Keratinocyte (primary cell): ENCODE measurements at regions not wholly inside any gene's neighbourhood (a gene's known extent, or its start where the extent isn't known, plus 50 kb on each side); places are given as distances from the start of the nearest gene placed in this dataset.

ENCODE experiments used
- DNase-seq: peaks from one replicate; pipeline ENCODE4 v3.0.0-alpha.2; 2011; ENCODE audit warnings: low read depth, missing footprints, low spot score
- FAIRE-seq: peaks from 2 replicates; lab custom pipeline; 2011; peaks lifted over from hg19 to GRCh38; lab: Jason Lieb, UNC
- H2AFZ ChIP-seq: 2 replicates; pipeline ENCODE4 v1.6.0; 2012; ENCODE audit warnings: low read length, control low read depth, inconsistent platforms; ENCODE audit not compliant: control insufficient read depth
- H3K27ac ChIP-seq: 2 replicates; pipeline ENCODE4 v1.5.1; 2011; ENCODE audit warnings: low read length; ENCODE audit not compliant: control insufficient read depth, insufficient read depth
- H3K27me3 ChIP-seq: 3 replicates; pipeline ENCODE4 v1.6.0; 2011; ENCODE audit warnings: low read length; ENCODE audit not compliant: control insufficient read depth, insufficient read depth; ENCODE audit errors: extremely low read depth
- H3K36me3 ChIP-seq, 2 experiments: 2 replicates in 1 of 2; 3 replicates in 1 of 2; pipeline ENCODE4 v1.5.1; 2011; ENCODE audit warnings: low read length in 2 of 2, mild to moderate bottlenecking in 1 of 2; ENCODE audit not compliant: control insufficient read depth in 2 of 2, insufficient read depth in 2 of 2; ENCODE audit errors: extremely low read depth in 1 of 2
- H3K4me1 ChIP-seq: 3 replicates; pipeline ENCODE4 v1.5.1; 2011; ENCODE audit warnings: low read length; ENCODE audit not compliant: control insufficient read depth, insufficient read depth; ENCODE audit errors: extremely low read depth
- H3K4me2 ChIP-seq: 3 replicates; pipeline ENCODE4 v1.6.0; 2011; ENCODE audit warnings: low read depth, low read length; ENCODE audit not compliant: control insufficient read depth, insufficient read depth; ENCODE audit errors: extremely low read depth
- H3K4me3 ChIP-seq, 3 experiments: fragments of 200-600 bp in 1 of 3; sonication (generic) in 1 of 3; 2 replicates in 2 of 3; 3 replicates in 1 of 3; pipeline ENCODE4 v1.5.1; 2011 to 2016; ENCODE audit warnings: low read length in 3 of 3, mild to moderate bottlenecking in 3 of 3, control low read depth in 2 of 3, inconsistent platforms in 1 of 3, low read depth in 1 of 3, mixed read lengths in 1 of 3, mixed run types in 1 of 3, moderate library complexity in 1 of 3; ENCODE audit not compliant: control insufficient read depth in 2 of 3, insufficient read depth in 2 of 3; ENCODE audit errors: extremely low read depth in 1 of 3
- H3K79me2 ChIP-seq: 2 replicates; pipeline ENCODE4 v1.6.0; 2012; ENCODE audit warnings: low read length; ENCODE audit not compliant: control insufficient read depth, insufficient read depth
- H3K9ac ChIP-seq: 3 replicates; pipeline ENCODE4 v1.6.0; 2011; ENCODE audit warnings: low read length; ENCODE audit not compliant: control insufficient read depth, insufficient read depth; ENCODE audit errors: extremely low read depth
- H3K9me1 ChIP-seq: 3 replicates; pipeline ENCODE4 v1.6.0; 2011; ENCODE audit warnings: low read length; ENCODE audit not compliant: control insufficient read depth, insufficient read depth; ENCODE audit errors: extremely low read depth
- H3K9me3 ChIP-seq: 2 replicates; pipeline ENCODE4 v1.5.1; 2012; ENCODE audit warnings: low read depth, low read length; ENCODE audit not compliant: control insufficient read depth
- H4K20me1 ChIP-seq: 3 replicates; pipeline ENCODE4 v1.6.0; 2011; ENCODE audit warnings: low read length; ENCODE audit not compliant: control insufficient read depth, insufficient read depth; ENCODE audit errors: extremely low read depth
- CTCF ChIP-seq, 3 experiments: IDR thresholded peaks in 1 of 3; conservative IDR thresholded peaks in 1 of 3; optimal IDR thresholded peaks in 1 of 3; 2 replicates in 2 of 3; 3 replicates in 1 of 3; pipeline versions ENCODE3 to v1.5.1; 2011; ENCODE audit warnings: low read length in 3 of 3, mild to moderate bottlenecking in 3 of 3, moderate library complexity in 2 of 3, control low read depth in 1 of 3, inconsistent platforms in 1 of 3; ENCODE audit not compliant: insufficient read depth in 2 of 3; ENCODE audit errors: extremely low read depth in 1 of 3
- EZH2 ChIP-seq: IDR thresholded peaks from one replicate; pipeline ENCODE4 v1.6.1; 2012; ENCODE audit warnings: inconsistent platforms, mild to moderate bottlenecking, low read length, moderate library complexity
- dilution Hi-C: fragments of 300-500 bp; cut with MboI; formaldehyde crosslinking; loops from one replicate; pipeline ENCODE4 v1.7.0; 2020; ENCODE audit warnings: low sequenced_read_pairs; ENCODE audit not compliant: extremely low pct_ligation_motif_present

GRCh38 chrX:25810202-25810601 lies 327.9 kb upstream of the MAGEB18 start:
- no peaks in the 10 kb centered on the region for H4K20me1 ChIP-seq
- no peaks in the 10 kb centered on the region for H3K36me3 ChIP-seq
- TF ChIP-seq EZH2: no peak
- TF ChIP-seq CTCF (optimal IDR thresholded peaks at IDR 0.05 in 1 of 3, IDR thresholded peaks at IDR 0.05 in 1 of 3, conservative IDR thresholded peaks at IDR 0.05 in 1 of 3; ENCODE audit: extremely low read depth in 1 of 3, insufficient read depth in 2 of 3, low read length in 3 of 3): no peak
- dilution Hi-C loops: no loop called here
- H3K79me2 ChIP-seq: no peaks in the 10 kb centered on the region
- no peak overlapping the region for H3K4me2 ChIP-seq
- no peaks in the 10 kb centered on the region for H3K9me3 ChIP-seq
- no peak overlapping the region for H3K27ac ChIP-seq
- H3K4me1 ChIP-seq: no peaks in the 10 kb centered on the region
- no peak for DNase-seq
- H3K9ac ChIP-seq: no peak overlapping the region
- H3K27me3 ChIP-seq: no peaks in the 10 kb centered on the region
- no peak overlapping the region for H3K4me3 ChIP-seq
- H3K9me1 ChIP-seq: no peaks in the 10 kb centered on the region
- no peak for FAIRE-seq
- no peak overlapping the region for H2AFZ ChIP-seq

- FAIRE-seq: no peak
- dilution Hi-C loops: no loop called here
These were observed 318.3 kb upstream of the MAGEB18 start for GRCh38 chrX:25819879-25820278.

More at GRCh38 chrX:25819879-25820278, 318.3 kb upstream of the MAGEB18 start:
- Histone ChIP-seq H3K4me1 (no peaks in the 10 kb centered on the region), H4K20me1 (no peaks in the 10 kb centered on the region), H3K4me2 (no peak overlapping the region), H3K9me1 (no peaks in the 10 kb centered on the region), H3K27ac (no peak overlapping the region), H3K9me3 (no peaks in the 10 kb centered on the region), H3K27me3 (no peaks in the 10 kb centered on the region), H3K79me2 (no peaks in the 10 kb centered on the region), H3K36me3 (no peaks in the 10 kb centered on the region), H3K4me3 (no peak overlapping the region), H3K9ac (no peak overlapping the region), H2AFZ (no peak overlapping the region)
- no peak for DNase-seq
- TF ChIP-seq CTCF (optimal IDR thresholded peaks at IDR 0.05 in 1 of 3, IDR thresholded peaks at IDR 0.05 in 1 of 3, conservative IDR thresholded peaks at IDR 0.05 in 1 of 3; ENCODE audit: extremely low read depth in 1 of 3, insufficient read depth in 2 of 3, low read length in 3 of 3) (no peak), EZH2 (no peak)
